Activated naive CD4-positive, alpha-beta T cell treated with anti-CD3 and anti-CD28 coated beads, Interleukin-2, amount 10 ng/mL, durations not matched to agents 7 days and 5 days (primary cell): ENCODE measurements at regions not wholly inside any gene's neighbourhood (a gene's known extent, or its start where the extent isn't known, plus 50 kb on each side); places are given as distances from the start of the nearest gene placed in this dataset.
"Not testable (repeated sequence)": the region's sequence is repeated elsewhere in the genome, so short reads cannot be mapped to it uniquely, and the experiment has no call there.

ENCODE experiments used
- CTCF ChIA-PET: fragments of 350-600 bp; sonication (Branson Sonifier 250); formaldehyde crosslinking; loops from one replicate; lab custom pipeline; 2021; ENCODE audit warnings: antibody characterized with exemption; lab: Charles Lee
- DNase-seq: peaks from one replicate; pipeline ENCODE4 v3.0.0-alpha.2; 2020
- H3K27ac Mint-ChIP-seq: one replicate; pipeline ENCODE4 v1.8.0; 2021; ENCODE audit warnings: mild to moderate bottlenecking, moderate library complexity, mixed read lengths
- H3K27me3 Mint-ChIP-seq: one replicate; pipeline ENCODE4 v1.8.0; 2021; ENCODE audit warnings: mild to moderate bottlenecking, mixed read lengths
- H3K36me3 Mint-ChIP-seq: one replicate; pipeline ENCODE4 v1.8.0; 2021; ENCODE audit warnings: mixed read lengths
- H3K4me1 Mint-ChIP-seq: one replicate; pipeline ENCODE4 v1.8.0; 2021; ENCODE audit warnings: mixed read lengths
- H3K4me3 Mint-ChIP-seq: one replicate; pipeline ENCODE4 v1.8.0; 2021; ENCODE audit warnings: mild to moderate bottlenecking, moderate library complexity, mixed read lengths
- H3K9me3 Mint-ChIP-seq: one replicate; pipeline ENCODE4 v1.8.0; 2021; ENCODE audit warnings: mixed read lengths

GRCh38 chr19:5290336-5291262 lies 50.0 kb downstream of the PTPRS start:
- Mint-ChIP-seq H3K4me3 (no peak overlapping the region), H3K9me3 (no peaks in the 10 kb centered on the region), H3K36me3 (no peaks in the 10 kb centered on the region), H3K27ac (no peak overlapping the region), H3K4me1 (no peaks in the 10 kb centered on the region), H3K27me3 (peaks cover 52% of the 10 kb centered on the region)
- DNase-seq, result no peak
- CTCF ChIA-PET, result no interaction called here

- Mint-ChIP-seq H3K9me3 (no peaks in the 10 kb centered on the region), H3K36me3 (no peaks in the 10 kb centered on the region), H3K27me3 (peaks cover 40% of the 10 kb centered on the region), H3K4me1 (no peaks in the 10 kb centered on the region), H3K4me3 (no peak overlapping the region), H3K27ac (no peak overlapping the region)
- no peak for DNase-seq
- CTCF ChIA-PET, result no interaction called here
Observed at GRCh38 chr19:5289060-5289990, 51.3 kb downstream of the PTPRS start.

GRCh38 chr19:5288347-5288739 lies 52.3 kb downstream of the PTPRS start:
- CTCF ChIA-PET, result no interaction called here
- no peaks in the 10 kb centered on the region for H3K36me3 Mint-ChIP-seq
- H3K27me3 Mint-ChIP-seq, result peaks cover 30% of the 10 kb centered on the region
- H3K4me1 Mint-ChIP-seq, result no peaks in the 10 kb centered on the region
- H3K4me3 Mint-ChIP-seq, result no peak overlapping the region
- H3K9me3 Mint-ChIP-seq, result no peaks in the 10 kb centered on the region
- no peak overlapping the region for H3K27ac Mint-ChIP-seq
- DNase-seq, result no peak

- CTCF ChIA-PET, result no interaction called here
- Mint-ChIP-seq H3K4me1 (no peaks in the 10 kb centered on the region), H3K36me3 (no peaks in the 10 kb centered on the region), H3K4me3 (no peak overlapping the region), H3K27me3 (peaks cover 22% of the 10 kb centered on the region), H3K27ac (no peak overlapping the region), H3K9me3 (no peaks in the 10 kb centered on the region)
- DNase-seq, result no peak
Observed at GRCh38 chr19:5287066-5287465, 53.5 kb downstream of the PTPRS start.

- H3K27me3 Mint-ChIP-seq, result peaks cover 17% of the 10 kb centered on the region
- H3K4me1 Mint-ChIP-seq, result no peaks in the 10 kb centered on the region
- H3K4me3 Mint-ChIP-seq, result no peak overlapping the region
- DNase-seq, result no peak
- CTCF ChIA-PET, result no interaction called here
- H3K9me3 Mint-ChIP-seq, result no peaks in the 10 kb centered on the region
- H3K27ac Mint-ChIP-seq, result no peak overlapping the region
- no peaks in the 10 kb centered on the region for H3K36me3 Mint-ChIP-seq
Observed at GRCh38 chr19:5286465-5287029, 54.1 kb downstream of the PTPRS start.

- Mint-ChIP-seq H3K27ac (no peak overlapping the region), H3K9me3 (no peaks in the 10 kb centered on the region), H3K4me3 (no peak overlapping the region)
Observed at GRCh38 chr19:5285955-5286354, 54.7 kb downstream of the PTPRS start.

GRCh38 chr19:5285311-5285710 lies 55.3 kb downstream of the PTPRS start:
- no peaks in the 10 kb centered on the region for H3K4me1 Mint-ChIP-seq
- H3K27me3 Mint-ChIP-seq, result peaks cover 7% of the 10 kb centered on the region
- H3K9me3 Mint-ChIP-seq, result no peaks in the 10 kb centered on the region
- H3K4me3 Mint-ChIP-seq, result no peak overlapping the region
- no peak for DNase-seq
- CTCF ChIA-PET, result no interaction called here
- H3K36me3 Mint-ChIP-seq, result no peaks in the 10 kb centered on the region
- no peak overlapping the region for H3K27ac Mint-ChIP-seq

More at GRCh38 chr19:5285955-5286354, 54.7 kb downstream of the PTPRS start:
- no peak for DNase-seq
- peaks cover 11% of the 10 kb centered on the region for H3K27me3 Mint-ChIP-seq
- CTCF ChIA-PET, result no interaction called here
- no peaks in the 10 kb centered on the region for H3K36me3 Mint-ChIP-seq
- no peaks in the 10 kb centered on the region for H3K4me1 Mint-ChIP-seq

- Mint-ChIP-seq H3K36me3 (no peaks in the 10 kb centered on the region), H3K4me3 (no peak overlapping the region), H3K4me1 (no peaks in the 10 kb centered on the region), H3K27ac (no peak overlapping the region), H3K27me3 (peaks cover 3% of the 10 kb centered on the region), H3K9me3 (no peaks in the 10 kb centered on the region)
- DNase-seq, result no peak
- CTCF ChIA-PET, result no interaction called here
Observed at GRCh38 chr19:5282901-5283300, 57.7 kb downstream of the PTPRS start.

GRCh38 chr19:5281588-5281987 lies 59.0 kb downstream of the PTPRS start:
- Mint-ChIP-seq H3K27ac (no peak overlapping the region), H3K9me3 (no peaks in the 10 kb centered on the region), H3K27me3 (no peaks in the 10 kb centered on the region), H3K4me1 (no peaks in the 10 kb centered on the region), H3K4me3 (no peak overlapping the region), H3K36me3 (no peaks in the 10 kb centered on the region)
- no peak for DNase-seq
- CTCF ChIA-PET, result no interaction called here

- H3K27me3 Mint-ChIP-seq, H3K36me3 Mint-ChIP-seq, DNase-seq, H3K4me1 Mint-ChIP-seq, CTCF ChIA-PET, H3K4me3 Mint-ChIP-seq, H3K9me3 Mint-ChIP-seq, H3K27ac Mint-ChIP-seq: not testable (repeated sequence)
Observed at GRCh38 chr19:5275668-5276067, 64.9 kb downstream of the PTPRS start.

GRCh38 chr19:5273782-5274181 lies 66.8 kb downstream of the PTPRS start:
- Mint-ChIP-seq H3K4me1 (no peaks in the 10 kb centered on the region), H3K4me3 (no peak overlapping the region), H3K36me3 (no peaks in the 10 kb centered on the region), H3K9me3 (no peaks in the 10 kb centered on the region), H3K27me3 (no peaks in the 10 kb centered on the region), H3K27ac (no peak overlapping the region)
- no peak for DNase-seq
- CTCF ChIA-PET, result no interaction called here

GRCh38 chr19:5271145-5271544 lies 69.5 kb downstream of the PTPRS start:
- H3K4me3 Mint-ChIP-seq, result no peak overlapping the region
- CTCF ChIA-PET, result interaction anchor here (0.5 kb wide), 1 partner anchor 73 kb away, joined by 3 read pairs; no protein-coding TSS in a partner anchor
- H3K4me1 Mint-ChIP-seq, result no peaks in the 10 kb centered on the region
- H3K27ac Mint-ChIP-seq, result no peak overlapping the region
- no peaks in the 10 kb centered on the region for H3K36me3 Mint-ChIP-seq
- DNase-seq, result no peak
- no peaks in the 10 kb centered on the region for H3K27me3 Mint-ChIP-seq
- no peaks in the 10 kb centered on the region for H3K9me3 Mint-ChIP-seq

- Mint-ChIP-seq H3K36me3 (no peaks in the 10 kb centered on the region), H3K4me1 (no peaks in the 10 kb centered on the region), H3K9me3 (no peaks in the 10 kb centered on the region), H3K27ac (no peak overlapping the region), H3K4me3 (no peak overlapping the region), H3K27me3 (no peaks in the 10 kb centered on the region)
- no peak for DNase-seq
- CTCF ChIA-PET, result no interaction called here
Observed at GRCh38 chr19:5269926-5270325, 70.7 kb downstream of the PTPRS start.

GRCh38 chr19:5269279-5269678 lies 71.3 kb downstream of the PTPRS start:
- H3K27me3 Mint-ChIP-seq, result no peaks in the 10 kb centered on the region
- no peak for DNase-seq
- no peak overlapping the region for H3K4me3 Mint-ChIP-seq
- no peaks in the 10 kb centered on the region for H3K36me3 Mint-ChIP-seq
- H3K9me3 Mint-ChIP-seq, result no peaks in the 10 kb centered on the region
- H3K4me1 Mint-ChIP-seq, result no peaks in the 10 kb centered on the region
- CTCF ChIA-PET, result no interaction called here
- no peak overlapping the region for H3K27ac Mint-ChIP-seq
